NCI-H446 treated with DMSO at 0.1 percent for 48 hours (cell line): ENCODE measurements at regions not wholly inside any gene's neighbourhood (a gene's known extent, or its start where the extent isn't known, plus 50 kb on each side); places are given as distances from the start of the nearest gene placed in this dataset.
A peak's percentile ranks its signal among the peaks of the same experiment; 100 is the strongest.
"Not testable (repeated sequence)": the region's sequence is repeated elsewhere in the genome, so short reads cannot be mapped to it uniquely, and the experiment has no call there.

Experiments
- DNase-seq: peaks from one replicate; lab custom pipeline; 2025; lab: John Stamatoyannopoulos, UW

DNA sequence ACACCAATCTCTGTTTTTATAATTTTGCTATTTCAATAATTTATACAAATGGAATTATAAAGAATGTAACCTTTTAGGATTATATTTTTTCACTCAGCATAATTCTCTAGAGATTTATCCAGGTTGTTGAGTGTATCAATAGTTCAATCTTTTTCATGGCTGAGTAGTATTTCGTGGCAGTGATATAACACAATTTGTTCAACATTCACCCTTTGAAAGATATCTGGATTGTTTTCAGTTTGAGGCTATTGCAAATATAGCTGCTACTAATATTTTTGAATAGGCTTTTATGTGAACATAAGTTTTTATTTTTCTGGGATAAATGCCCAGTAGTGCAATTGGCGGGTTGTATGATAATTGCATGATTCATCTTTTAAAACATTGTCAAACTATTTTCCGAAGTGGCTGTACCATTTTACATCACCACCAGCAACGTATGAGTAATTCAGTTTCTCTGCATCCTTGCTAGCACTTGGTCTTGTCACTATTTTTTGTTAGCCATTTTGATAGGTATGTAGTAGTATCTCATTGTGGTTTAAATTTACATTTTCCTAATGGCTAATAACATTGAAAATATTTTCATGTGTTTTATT, 55.6 kb upstream of the ABCD3 start:
- no peak for DNase-seq

DNA sequence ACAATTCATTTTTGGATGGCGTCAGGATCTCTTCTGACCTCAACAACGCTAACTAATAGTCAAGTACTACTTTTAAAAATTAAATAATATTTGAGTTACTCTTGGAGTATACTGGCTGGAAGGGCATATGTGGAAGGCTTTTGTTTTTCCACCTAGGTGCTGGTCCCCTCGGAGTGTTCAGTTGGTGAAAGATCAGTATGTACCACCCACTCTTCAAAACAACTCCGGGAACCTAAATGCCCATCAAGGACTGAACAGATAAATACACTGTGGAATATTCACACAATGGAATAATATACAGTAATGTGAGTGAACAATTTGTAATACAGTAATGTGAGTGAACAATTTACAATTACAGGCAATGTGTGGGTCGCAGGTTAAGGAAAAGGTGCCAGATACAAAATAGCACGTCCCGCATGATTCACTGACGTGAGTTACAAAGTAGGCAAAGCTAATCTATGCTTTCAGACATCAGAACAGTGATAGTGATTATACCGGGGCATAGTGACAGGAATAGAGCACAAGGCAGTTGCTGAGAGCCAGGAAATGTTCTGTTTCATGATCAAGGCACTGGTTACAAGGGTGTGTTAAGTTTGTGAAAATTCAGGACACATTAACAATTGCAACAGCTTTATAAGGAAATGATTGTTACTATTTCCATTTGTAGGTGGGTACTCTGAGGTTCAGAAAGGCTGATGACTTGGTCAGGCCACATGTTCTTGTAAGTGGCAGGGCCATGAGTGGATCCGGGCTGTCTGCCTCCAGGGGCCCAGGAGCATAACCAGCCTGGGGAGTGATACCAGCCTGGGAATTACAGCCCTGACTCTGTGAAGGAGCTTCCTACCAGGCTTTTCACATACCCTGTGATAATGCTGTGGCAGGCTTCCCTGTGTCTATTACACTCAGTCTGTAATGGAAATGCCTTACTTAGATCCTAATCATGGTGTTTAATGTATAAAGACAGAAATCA, 59.3 kb upstream of the ABCD3 start:
- DNase-seq: no peak

DNA sequence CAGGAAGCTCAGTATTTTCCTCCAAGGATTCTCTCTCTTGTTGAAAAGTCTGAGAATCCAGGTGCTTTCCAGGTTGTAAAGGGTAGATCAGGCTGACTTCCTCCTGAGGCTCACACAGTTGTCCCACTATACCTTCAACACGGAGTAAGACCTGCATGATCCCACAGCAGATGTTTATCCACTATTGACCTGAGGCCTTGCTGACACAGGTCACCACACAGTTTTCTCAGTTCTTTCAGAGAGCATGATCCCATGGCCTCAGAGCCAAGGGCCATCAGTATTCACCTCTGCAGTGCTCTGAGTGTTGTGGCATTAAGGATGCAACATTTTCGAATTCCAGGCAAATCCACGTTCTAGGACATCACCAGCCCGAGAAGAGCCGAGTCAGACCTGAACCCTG, 60.5 kb upstream of the ABCD3 start:
- DNase-seq: no peak

DNA sequence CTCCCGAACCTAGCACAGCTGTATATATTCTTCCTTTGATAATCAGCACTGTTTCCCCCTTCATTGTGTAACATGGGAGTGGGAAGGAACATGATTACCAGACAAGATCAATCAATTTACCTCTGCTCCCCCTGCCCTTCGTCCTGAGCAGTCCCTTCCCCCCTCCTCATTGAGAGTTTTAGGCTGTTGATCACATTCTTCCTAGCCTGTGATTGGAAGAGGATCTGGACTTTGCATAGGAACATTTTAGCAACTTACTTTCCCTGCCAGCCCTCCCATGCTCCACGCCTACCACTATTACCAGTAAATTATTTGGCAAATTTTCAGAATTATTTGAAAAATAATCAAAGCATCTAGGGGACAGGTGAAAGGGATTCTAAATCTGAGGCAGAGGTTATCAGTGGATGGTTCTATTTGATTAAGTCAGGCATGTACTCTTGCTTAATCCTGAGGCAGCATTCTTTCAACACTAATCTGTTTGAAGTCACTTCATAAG, 62.7 kb upstream of the ABCD3 start:
- no peak for DNase-seq

DNA sequence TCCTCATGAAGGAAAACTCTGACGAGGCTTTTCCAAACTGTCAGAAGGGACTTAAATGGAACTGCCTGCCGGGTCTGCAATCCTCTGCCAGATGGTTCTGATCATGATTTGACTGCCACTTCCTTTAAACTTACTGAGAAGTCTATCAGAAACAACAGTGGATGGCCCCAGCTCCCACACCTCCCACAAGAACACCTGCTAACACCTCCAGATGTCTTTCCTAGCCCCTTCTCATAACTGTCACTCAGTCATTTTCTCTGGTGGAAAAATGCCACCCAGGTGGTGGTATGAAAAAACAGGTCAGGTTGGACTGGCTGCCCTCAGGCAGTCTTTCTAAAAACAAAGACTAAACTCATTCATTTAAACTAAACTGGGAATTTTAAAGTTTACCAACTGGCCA, 66.7 kb upstream of the ABCD3 start:
- no peak for DNase-seq

DNA sequence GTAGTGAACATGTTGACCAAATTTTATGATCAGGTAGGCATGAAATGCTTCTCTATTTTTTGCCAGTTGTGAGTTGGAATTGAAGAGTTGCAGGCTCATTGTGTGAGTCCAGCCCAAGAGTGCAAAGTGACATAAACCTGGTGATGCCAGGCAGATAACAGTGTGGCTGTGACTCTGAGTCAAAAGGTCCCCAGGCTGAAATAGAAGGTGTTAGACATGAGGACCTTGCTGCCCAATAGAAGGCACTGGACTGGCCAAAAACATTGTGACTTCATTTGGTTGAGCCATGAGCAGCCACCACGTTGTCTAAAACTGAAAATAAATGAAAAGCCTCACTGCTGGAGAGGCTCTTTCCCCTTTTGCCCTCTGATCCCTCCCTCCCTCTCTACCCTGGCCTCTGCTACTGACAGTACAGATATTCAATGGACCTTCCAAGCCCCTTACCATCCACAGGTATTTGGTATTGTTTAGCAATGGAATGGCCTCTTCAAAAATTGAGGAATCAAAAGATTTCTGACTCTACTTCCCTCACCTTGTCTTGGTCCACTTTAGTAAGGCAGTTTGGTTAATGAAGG, 67.8 kb upstream of the ABCD3 start:
- no peak for DNase-seq

DNA sequence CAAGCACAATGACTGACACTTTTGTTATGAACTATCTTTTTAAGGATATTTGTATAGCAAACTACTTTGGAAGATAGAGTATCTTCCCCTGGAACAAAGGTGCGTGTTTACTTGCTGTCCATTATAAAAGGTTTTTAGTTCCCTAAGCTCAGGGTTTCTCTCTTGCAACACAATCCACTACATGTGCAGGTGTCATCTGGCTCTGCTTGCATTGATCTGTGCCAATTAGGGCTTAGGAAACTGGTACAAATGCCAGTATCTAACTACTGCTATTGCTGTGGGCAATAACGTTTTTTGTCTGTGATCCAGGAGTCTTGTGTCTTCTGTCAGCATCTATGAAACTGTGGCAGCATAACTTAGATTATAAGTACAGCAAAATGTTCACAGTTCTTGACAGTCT, 68.3 kb upstream of the ABCD3 start:
- DNase-seq: no peak

DNA sequence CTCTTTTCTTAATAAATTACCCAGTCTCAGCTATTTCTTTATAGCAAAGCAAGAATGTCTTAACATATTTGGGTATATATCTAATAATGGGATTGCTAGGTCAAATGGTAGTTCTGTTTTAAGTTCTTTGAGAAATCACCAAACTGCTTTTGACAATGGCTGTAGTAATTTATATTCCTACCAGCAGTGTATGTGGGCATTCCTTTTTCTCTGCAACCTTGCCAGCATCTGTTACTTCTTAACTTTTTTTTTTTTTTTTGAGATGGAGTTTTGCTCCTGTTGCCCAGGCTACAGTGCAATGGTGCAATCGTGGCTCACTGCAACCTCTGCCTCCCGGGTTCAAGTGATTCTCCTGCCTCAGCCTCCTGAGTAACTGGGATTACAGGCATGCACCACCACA, 69.8 kb upstream of the ABCD3 start:
- not testable (repeated sequence) for DNase-seq

DNA sequence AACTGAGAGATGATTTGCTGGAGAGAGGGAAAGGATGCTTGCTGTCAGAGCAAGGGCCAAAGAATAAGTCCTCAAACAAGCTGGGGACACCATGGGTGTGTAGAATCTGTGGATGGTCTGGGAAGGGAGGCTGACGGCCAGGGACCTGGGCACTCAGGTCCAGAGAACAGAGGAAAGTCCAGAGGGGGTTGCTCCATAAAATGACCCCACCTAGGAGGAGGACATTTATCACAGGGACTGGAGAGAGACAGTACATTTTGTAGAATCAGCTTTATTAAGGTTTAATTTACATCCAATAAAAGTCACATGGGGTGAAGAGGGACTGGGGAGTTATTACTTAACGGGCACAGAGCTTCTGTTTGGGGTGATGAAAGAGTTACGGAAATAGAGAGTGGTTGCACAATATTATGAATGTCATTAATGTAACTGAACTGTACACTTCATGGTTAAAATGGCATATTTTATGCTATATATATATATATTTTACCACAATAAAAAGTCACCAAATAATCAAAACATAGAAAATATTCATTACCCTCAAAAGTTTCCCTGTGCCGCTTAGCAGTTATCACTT, 73.0 kb upstream of the ABCD3 start:
- no peak for DNase-seq

DNA sequence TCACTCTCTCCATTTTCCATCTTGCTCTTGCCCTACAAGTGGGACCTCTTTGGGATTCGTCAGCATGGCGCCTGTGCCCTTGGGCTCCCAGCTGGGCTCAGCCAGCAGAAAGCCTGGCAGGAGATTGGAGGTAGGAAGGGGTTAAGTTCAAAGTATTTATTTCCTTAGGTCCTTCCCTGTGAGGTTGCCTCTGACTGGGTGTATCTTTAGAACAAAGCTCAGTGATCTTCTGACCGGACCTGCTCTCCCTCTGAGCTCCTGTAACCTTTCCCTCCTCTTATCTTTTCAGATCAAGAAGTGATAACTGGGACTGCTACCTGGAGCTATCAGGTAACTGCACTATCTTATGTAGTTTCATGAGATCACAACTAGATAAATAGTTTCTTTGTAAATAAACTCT, 75.8 kb upstream of the ABCD3 start:
- DNase-seq: no peak

DNA sequence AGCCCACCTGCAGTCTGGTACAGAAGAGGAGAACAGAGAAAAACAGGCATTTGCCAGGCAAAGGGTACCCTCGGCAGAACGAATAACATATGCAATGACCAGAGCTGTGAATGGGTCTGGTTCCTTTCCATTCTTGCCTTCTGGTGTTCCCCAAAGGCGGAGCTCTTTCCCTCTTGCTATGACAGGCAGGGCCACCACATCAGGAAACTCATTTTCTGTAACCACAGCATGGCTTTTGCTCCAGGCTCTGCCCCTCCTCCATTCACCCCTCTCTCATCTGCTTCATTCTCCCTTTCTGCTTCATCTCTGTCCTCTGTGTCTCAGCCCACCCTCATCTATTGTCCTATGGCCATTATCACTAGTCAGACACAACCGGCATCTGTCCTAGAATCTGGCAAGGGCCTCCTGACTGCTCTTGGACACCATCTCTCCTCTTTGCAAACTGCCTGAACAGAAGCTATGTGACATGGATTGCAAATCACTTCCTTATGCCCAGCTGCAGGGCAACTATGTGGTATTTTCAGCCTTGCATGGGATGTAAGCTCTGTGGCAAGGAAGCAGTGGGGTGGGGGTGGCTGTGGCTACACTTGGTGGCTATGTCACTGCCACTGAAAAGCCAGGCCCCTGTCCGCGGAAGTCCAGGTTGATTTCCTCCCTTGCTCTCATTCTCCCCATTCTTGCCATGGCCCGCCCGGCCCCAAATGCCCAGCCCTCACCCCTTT, 78.8 kb upstream of the ABCD3 start:
- no peak for DNase-seq

DNA sequence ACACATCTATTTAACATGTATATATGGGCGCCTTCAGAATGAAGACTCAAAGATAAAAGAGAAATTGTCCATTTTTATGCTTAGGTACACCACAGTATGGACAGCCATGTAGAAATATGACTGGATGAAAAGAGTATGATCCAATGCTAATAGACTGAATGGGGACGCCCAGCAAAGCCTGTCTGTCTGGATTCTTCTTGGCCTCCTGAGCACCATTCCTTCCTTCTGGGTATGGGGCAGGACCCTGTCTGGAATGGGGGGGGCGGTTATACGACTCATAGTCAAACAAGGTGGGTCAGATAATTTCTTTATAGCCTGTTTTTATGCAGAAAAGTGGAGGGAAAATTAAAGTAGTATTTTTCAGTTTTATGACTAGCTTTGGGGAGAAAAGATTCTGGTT, 81.2 kb upstream of the ABCD3 start:
- DNase-seq: no peak

DNA sequence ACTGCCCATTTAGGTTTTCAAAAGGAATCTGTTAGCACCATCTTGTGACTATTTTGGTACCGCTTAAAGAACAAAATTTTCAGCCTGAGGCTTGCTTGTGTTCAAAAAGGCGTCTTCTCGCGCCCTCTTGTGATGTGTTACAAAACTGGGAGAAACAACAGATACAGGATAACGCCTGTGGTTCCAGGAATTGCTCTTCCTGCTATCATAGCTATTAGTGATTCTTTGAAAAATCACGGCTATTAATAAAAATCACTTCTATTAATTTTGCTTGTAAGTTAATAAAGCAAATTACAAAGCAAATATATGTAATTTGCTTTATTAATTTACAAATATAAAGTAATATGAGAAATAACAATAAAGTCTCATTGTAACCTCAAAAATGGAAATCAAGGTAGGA, 82.2 kb upstream of the ABCD3 start:
- DNase-seq: peak; percentile 69

DNA sequence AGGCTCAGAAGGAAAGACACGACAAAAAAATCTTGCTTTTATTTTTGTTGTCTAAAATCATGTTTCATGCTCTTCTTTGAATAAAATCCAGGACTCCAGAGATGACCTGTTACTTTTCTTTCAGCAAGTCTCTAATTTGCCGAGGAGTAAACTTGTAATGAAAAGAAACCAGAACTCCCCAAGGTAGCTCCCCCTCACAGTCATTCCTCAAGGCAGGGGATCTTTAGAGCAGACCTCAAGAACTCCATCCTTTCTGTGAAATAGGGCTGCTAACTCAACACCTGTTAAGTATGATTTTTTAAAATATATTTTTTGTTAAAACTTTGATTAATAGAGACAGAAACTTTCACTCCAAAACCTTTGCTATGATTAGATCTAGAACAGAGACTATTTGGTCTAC, 82.7 kb upstream of the ABCD3 start:
- DNase-seq: no peak

DNA sequence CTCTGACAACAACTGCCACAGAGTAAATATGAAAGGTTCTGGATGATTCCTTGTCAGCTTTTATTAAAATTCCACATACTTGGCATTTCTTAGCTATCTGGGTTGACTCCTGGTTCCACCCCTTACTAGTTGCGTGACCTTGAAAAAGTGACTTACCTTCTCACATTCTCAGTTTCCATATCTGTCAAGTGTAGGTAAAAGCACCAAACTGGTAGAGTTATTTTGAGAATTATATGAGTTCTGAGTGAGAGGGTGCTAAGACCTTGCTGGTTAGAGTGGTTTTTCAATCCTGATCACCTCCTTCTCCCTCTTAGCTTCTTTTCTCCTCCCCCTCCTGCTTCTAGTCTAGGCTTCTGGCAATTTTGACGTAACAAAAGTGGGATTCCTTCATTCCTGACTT, 83.4 kb upstream of the ABCD3 start:
- DNase-seq: no peak

DNA sequence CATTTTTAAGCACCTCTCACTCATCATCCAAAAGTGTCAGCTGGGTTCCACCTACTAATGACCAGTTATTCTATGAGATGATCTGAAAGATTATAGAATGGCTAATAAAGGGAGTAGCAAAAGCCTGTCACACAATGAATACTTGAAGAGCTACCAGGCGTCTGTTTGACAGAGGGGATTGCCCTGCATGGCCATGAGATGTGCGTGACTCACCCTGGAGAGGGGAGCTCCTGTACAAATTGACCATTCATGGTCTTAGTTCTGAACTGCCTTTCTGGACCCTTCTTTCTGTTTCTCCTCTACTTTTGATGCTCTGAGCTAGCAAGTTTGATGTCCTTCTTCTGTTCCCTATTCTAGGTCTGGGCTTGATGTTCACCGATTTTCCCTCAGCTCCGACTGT, 85.2 kb upstream of the ABCD3 start:
- no peak for DNase-seq

DNA sequence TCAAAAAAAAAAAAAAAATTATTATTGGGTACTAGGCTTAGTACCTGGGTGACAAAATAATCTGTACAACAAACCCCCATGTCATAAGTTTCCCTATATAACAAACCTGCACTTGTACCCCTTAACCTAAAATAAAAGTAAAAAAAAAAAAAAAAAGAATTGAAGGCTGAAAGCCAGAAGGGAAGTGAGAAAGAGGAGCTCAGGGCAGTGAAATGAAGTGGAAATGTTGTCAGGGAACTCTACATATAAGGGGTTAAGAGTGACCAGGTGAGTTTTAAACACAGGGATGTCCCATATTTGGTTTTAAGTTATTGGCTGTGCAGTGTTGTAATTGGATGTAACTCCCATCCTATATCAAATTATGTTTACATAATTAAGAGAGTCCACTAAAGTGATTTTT, 85.7 kb upstream of the ABCD3 start:
- no peak for DNase-seq

DNA sequence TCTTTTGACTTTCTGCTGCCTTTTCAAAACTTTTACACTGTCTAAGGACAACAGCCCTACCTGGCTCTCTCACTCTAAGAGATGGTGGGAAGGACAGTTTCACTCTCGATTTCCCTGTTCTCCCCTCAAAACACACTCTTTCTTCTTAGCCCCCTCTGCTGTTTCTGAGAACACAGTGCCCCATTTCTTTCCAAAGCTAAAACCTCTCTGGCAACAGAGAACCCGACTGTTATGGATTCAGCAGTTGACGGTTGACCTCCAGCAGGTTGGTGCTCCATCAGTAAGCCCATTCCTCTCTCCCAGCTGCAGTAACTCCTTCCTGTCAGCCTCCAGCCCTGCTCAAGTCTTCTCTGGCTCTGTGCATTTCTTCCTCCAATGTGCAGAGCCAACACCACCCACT, 88.2 kb upstream of the ABCD3 start:
- DNase-seq: no peak

DNA sequence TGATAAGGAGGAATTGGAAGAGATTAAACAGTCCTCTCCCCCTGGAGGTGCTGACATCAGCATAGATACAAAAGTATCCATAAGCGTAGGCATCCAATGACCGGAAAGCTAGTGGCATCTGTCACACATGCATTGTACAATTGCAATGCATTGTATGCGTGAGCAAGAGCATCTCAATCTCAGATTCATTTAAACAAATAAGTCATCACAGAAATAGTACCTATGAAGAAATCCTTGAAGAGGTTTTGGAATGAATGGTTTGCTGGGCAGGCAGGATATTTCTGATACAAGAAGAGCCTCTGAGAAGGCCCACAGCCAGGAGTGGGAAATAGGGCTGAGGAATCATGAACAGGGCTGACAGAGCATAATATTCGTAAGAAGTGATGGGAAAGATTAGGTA, 88.9 kb upstream of the ABCD3 start:
- no peak for DNase-seq

DNA sequence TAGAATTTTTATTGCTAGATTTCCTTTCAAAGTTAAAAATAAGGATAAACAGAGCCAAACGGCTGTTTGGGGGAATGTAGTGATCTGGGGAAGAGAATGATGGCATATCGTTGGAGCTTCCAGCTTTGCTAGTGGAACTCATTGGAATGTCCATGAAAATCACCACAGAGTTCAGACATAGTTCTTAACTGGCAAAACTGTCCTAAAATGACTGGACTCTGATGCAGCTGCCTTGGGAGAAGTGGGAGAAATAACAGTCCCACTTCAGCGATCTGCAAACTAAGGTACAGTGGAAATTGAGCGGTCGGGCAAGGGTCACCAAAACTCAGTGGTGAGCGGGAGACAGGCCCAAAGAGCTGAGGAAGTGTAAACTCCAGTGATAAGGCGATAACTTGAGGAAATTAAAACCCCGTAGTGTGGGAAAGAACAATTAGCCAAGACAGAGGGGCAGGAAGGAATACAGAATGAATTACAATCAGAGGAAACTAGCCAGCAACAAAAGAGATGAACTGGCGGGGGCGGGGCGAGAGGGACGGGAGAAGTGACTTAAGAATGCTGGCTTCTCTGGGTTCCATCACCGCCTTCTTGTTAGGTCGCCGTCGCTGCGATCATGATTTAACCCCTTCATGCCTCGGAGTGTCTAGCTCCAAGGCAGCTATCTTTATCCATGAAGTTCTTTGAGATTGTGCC, 89.8 kb upstream of the ARHGAP29 start:
- DNase-seq: no peak

DNA sequence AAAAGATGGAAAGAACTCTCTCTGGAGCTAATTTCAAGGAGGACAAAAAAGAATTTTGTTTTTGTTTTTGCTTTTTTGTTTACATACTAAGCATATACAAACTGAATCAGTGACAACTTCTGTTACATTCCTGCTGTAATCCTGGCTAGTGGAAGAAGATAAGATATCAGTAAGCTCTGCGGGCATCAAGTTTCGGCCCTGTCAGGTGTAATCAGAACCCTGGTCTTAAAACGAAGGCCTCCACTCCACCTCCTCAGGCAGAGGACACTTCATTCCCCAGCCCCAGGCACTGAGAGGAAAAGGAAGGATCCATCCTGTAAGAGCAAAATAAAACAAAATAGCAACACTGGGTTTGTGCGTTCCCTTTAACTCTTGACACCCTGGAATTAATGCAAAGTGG, 88.9 kb upstream of the ARHGAP29 start:
- DNase-seq: no peak
